ENCODE measurements at regions not wholly inside any gene's neighbourhood (a gene's known extent, or its start where the extent isn't known, plus 50 kb on each side); places are given as distances from the start of the nearest gene placed in this dataset.
A peak's percentile ranks its signal among the peaks of the same experiment; 100 is the strongest.

DNA sequence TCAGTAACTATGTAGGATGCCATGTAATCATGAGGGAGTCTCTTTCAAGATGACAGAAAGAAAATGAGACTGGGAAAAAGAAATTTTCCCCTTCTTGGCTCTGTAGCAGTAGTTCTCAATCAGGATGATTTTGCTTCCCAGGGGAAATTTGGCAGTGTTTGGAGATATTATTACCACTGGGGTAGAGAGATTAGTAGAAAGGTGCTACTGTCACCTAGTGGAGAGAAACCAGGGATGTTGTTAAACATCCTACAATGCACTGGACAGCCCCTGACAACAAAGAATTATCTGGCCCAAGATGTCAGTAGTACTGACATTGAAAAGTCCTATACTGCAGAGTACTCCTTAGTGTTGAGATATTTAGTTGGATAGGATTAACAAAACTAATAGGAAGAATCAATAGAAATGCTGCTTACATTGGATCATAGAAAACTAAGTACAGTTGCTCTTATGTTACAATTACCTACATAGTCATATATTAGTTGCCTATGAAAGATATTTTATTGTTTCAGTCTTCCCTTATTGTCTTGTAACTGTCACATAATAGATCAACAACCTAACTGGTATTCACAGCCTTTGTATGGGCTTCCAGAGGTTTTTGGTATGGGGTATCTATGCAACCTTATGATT lies 433.3 kb downstream of the RAP2B start:
- TF ChIP-seq, protein P1, sequence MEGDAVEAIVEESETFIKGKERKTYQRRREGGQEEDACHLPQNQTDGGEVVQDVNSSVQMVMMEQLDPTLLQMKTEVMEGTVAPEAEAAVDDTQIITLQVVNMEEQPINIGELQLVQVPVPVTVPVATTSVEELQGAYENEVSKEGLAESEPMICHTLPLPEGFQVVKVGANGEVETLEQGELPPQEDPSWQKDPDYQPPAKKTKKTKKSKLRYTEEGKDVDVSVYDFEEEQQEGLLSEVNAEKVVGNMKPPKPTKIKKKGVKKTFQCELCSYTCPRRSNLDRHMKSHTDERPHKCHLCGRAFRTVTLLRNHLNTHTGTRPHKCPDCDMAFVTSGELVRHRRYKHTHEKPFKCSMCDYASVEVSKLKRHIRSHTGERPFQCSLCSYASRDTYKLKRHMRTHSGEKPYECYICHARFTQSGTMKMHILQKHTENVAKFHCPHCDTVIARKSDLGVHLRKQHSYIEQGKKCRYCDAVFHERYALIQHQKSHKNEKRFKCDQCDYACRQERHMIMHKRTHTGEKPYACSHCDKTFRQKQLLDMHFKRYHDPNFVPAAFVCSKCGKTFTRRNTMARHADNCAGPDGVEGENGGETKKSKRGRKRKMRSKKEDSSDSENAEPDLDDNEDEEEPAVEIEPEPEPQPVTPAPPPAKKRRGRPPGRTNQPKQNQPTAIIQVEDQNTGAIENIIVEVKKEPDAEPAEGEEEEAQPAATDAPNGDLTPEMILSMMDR (IDR thresholded peaks at IDR 0.05; ENCODE audit: borderline replicate concordance, extremely low read depth, low read length, poor library complexity, severe bottlenecking) = peak; percentile 45
- no peak for TF ChIP-seq EZH2 (IDR thresholded peaks at IDR 0.05; ENCODE audit: borderline replicate concordance, low read depth, low read length, severe bottlenecking)
